ENCODE measurements at regions not wholly inside any gene's neighbourhood (a gene's known extent, or its start where the extent isn't known, plus 50 kb on each side); places are given as distances from the start of the nearest gene placed in this dataset.

GRCh38 chr20:60599381-60599780 is 641.2 kb downstream of the CDH26 start (continued):
- no peak for TF ChIP-seq ZNF747 (tag by site-specific recombination; IDR thresholded peaks at IDR 0.05)
- no peak for TF ChIP-seq GFI1B (tag by site-specific recombination; IDR thresholded peaks at IDR 0.05)
- no peak for TF ChIP-seq ZNF768 (tag by site-specific recombination; IDR thresholded peaks at IDR 0.05)
- TF ChIP-seq CTCF (tag by site-specific recombination; IDR thresholded peaks at IDR 0.05): no peak
- TF ChIP-seq ZNF629 (tag by site-specific recombination; IDR thresholded peaks at IDR 0.05): no peak
- no peak for TF ChIP-seq ZNF248 (tag by site-specific recombination; IDR thresholded peaks at IDR 0.05)

GRCh38 chr20:60600036-60600435 is 641.8 kb downstream of the CDH26 start:
- Histone ChIP-seq H3K4me1 (ENCODE audit: control insufficient read depth, insufficient read depth, low read length) (no peaks in the 10 kb centered on the region), H3K4me3 (ENCODE audit: low read depth, low read length) (no peak overlapping the region), H3K27ac (ENCODE audit: extremely low read depth, low read depth, low read length) (no peak overlapping the region), H3K36me3 (ENCODE audit: control insufficient read depth in 2 of 2, insufficient read depth in 1 of 2, low read length in 2 of 2) (no peaks in the 10 kb centered on the region), H3K9me3 (ENCODE audit: control insufficient read depth, insufficient read depth, low read depth, low read length) (no peaks in the 10 kb centered on the region)
- ChIA-PET CTCF (no interaction called here), POLR2A (no interaction called here)
- TF ChIP-seq SP2 (tag by site-specific recombination; IDR thresholded peaks at IDR 0.05) (no peak), GLIS1 (tag by site-specific recombination; IDR thresholded peaks at IDR 0.05) (peak; percentile 23; the same call in 1 of the 2 replicates), ZNF510 (tag by site-specific recombination; IDR thresholded peaks at IDR 0.05; ENCODE audit: insufficient replicate concordance) (no peak), EGR2 (tag by site-specific recombination; IDR thresholded peaks at IDR 0.05; ENCODE audit: low read depth) (0 out of 2 replicates have a peak, but pooled peaks have one; percentile 22)

- Histone ChIP-seq H3K4me3 (ENCODE audit: low read depth, low read length) (no peak overlapping the region), H3K27ac (ENCODE audit: extremely low read depth, low read depth, low read length) (no peak overlapping the region), H3K9me3 (ENCODE audit: control insufficient read depth, insufficient read depth, low read depth, low read length) (no peaks in the 10 kb centered on the region), H3K4me1 (ENCODE audit: control insufficient read depth, insufficient read depth, low read length) (no peaks in the 10 kb centered on the region), H3K36me3 (ENCODE audit: control insufficient read depth in 2 of 2, insufficient read depth in 1 of 2, low read length in 2 of 2) (no peaks in the 10 kb centered on the region)
- ChIA-PET POLR2A (no interaction called here), CTCF (no interaction called here)
- TF ChIP-seq KLF7 (tag by site-specific recombination; IDR thresholded peaks at IDR 0.05; ENCODE audit: borderline replicate concordance) (no peak), TCF7L2 (IDR thresholded peaks at IDR 0.05; ENCODE audit: borderline replicate concordance, low read depth, low read length) (no peak), ZBTB1 (tag by site-specific recombination; IDR thresholded peaks at IDR 0.05) (no peak), ZNF274 (IDR thresholded peaks at IDR 0.05; ENCODE audit: low read length) (no peak), ZNF274 (tag by site-specific recombination; IDR thresholded peaks at IDR 0.05; ENCODE audit: borderline replicate concordance) (no peak), ZNF10 (tag by site-specific recombination; IDR thresholded peaks at IDR 0.05) (no peak), ZNF16 (tag by site-specific recombination; IDR thresholded peaks at IDR 0.05; ENCODE audit: low read depth) (no peak), HOXD13 (CRISPR knock-in tag; IDR thresholded peaks at IDR 0.05; ENCODE audit: borderline replicate concordance) (no peak), PRDM2 (tag by site-specific recombination; IDR thresholded peaks at IDR 0.05; ENCODE audit: borderline replicate concordance) (no peak), ZNF23 (tag by site-specific recombination; IDR thresholded peaks at IDR 0.05; ENCODE audit: borderline replicate concordance) (no peak), ZNF148 (tag by site-specific recombination; IDR thresholded peaks at IDR 0.05; ENCODE audit: borderline replicate concordance) (no peak), ZNF529 (tag by site-specific recombination; IDR thresholded peaks at IDR 0.05; ENCODE audit: insufficient replicate concordance) (no peak), KLF8 (tag by site-specific recombination; IDR thresholded peaks at IDR 0.05) (no peak), ZNF19 (tag by site-specific recombination; IDR thresholded peaks at IDR 0.05; ENCODE audit: low read depth) (no peak)
Observed at GRCh38 chr20:60624066-60624465, 628.0 kb upstream of the CDH4 start.

Measured in HEK293 (cell line).